Loucy (cell line): ENCODE measurements at regions not wholly inside any gene's neighbourhood (a gene's known extent, or its start where the extent isn't known, plus 50 kb on each side); places are given as distances from the start of the nearest gene placed in this dataset.

Source experiments
- H2AFZ ChIP-seq: fragments of 200-600 bp; sonication (generic); 2 replicates; pipeline ENCODE4 v1.6.0; 2016; ENCODE audit warnings: antibody characterized with exemption, mild to moderate bottlenecking, low read length, moderate library complexity
- H3F3A ChIP-seq: fragments of 200-600 bp; 2 replicates; pipeline ENCODE4 v1.6.0; 2016; ENCODE audit warnings: antibody characterized with exemption, low read depth, mild to moderate bottlenecking
- H3K27me3 ChIP-seq: fragments of 200-600 bp; sonication (generic); 2 replicates; pipeline ENCODE4 v1.6.1; 2014; ENCODE audit warnings: low read length, mild to moderate bottlenecking; ENCODE audit not compliant: insufficient read depth, poor library complexity, severe bottlenecking
- H3K36me3 ChIP-seq: fragments of 200-600 bp; sonication (generic); 2 replicates; pipeline ENCODE4 v1.6.1; 2016; ENCODE audit warnings: low read length; ENCODE audit not compliant: insufficient read depth
- H3K4me1 ChIP-seq: fragments of 200-600 bp; sonication (generic); 2 replicates; pipeline ENCODE4 v1.5.1; 2014; ENCODE audit warnings: low read length, mild to moderate bottlenecking; ENCODE audit not compliant: insufficient read depth, poor library complexity, severe bottlenecking
- H3K4me2 ChIP-seq: fragments of 200-600 bp; sonication (generic); 2 replicates; pipeline ENCODE4 v1.6.0; 2014; ENCODE audit warnings: antibody characterized with exemption, low read length, low read depth, mild to moderate bottlenecking; ENCODE audit not compliant: poor library complexity, severe bottlenecking
- H3K4me3 ChIP-seq: fragments of 200-600 bp; sonication (generic); 2 replicates; pipeline ENCODE4 v1.5.1; 2014; ENCODE audit warnings: low read length, mild to moderate bottlenecking, mixed read lengths; ENCODE audit not compliant: poor library complexity, severe bottlenecking
- H3K79me2 ChIP-seq: fragments of 200-600 bp; sonication (generic); 2 replicates; pipeline ENCODE4 v1.6.1; 2014; ENCODE audit warnings: low read length; ENCODE audit not compliant: insufficient read depth
- H3K9ac ChIP-seq: fragments of 200-600 bp; sonication (generic); 2 replicates; pipeline ENCODE4 v1.6.0; 2014; ENCODE audit warnings: mild to moderate bottlenecking, low read depth, low read length, moderate library complexity; ENCODE audit not compliant: poor library complexity, severe bottlenecking
- H3K9me2 ChIP-seq: fragments of 200-600 bp; sonication (generic); replicated peaks from 2 replicates; pipeline ENCODE4 v1.6.1; 2016; ENCODE audit warnings: low read depth, low read length, mixed read lengths
- H3K9me3 ChIP-seq: fragments of 200-600 bp; sonication (generic); 2 replicates; pipeline ENCODE4 v1.6.1; 2014; ENCODE audit warnings: mild to moderate bottlenecking, antibody characterized with exemption, low read length, low read depth; ENCODE audit not compliant: insufficient read depth
- H4K20me1 ChIP-seq: fragments of 200-600 bp; sonication (generic); 2 replicates; pipeline ENCODE4 v1.6.0; 2014; ENCODE audit warnings: antibody characterized with exemption, low read length, mild to moderate bottlenecking; ENCODE audit not compliant: insufficient read depth, poor library complexity, severe bottlenecking
- EZH2phosphoT487 ChIP-seq: fragments of 200-600 bp; IDR thresholded peaks from 2 replicates; pipeline ENCODE4 v1.6.1; 2018; ENCODE audit warnings: antibody characterized with exemption, mild to moderate bottlenecking, moderate library complexity, borderline replicate concordance
- TF ChIP-seq, protein P1 (sequence below): fragments of 200-600 bp; sonication (generic); conservative IDR thresholded peaks from 2 replicates; pipeline ENCODE4 v1.5.1; 2014; ENCODE audit warnings: mild to moderate bottlenecking, antibody characterized with exemption, low read length

DNA sequence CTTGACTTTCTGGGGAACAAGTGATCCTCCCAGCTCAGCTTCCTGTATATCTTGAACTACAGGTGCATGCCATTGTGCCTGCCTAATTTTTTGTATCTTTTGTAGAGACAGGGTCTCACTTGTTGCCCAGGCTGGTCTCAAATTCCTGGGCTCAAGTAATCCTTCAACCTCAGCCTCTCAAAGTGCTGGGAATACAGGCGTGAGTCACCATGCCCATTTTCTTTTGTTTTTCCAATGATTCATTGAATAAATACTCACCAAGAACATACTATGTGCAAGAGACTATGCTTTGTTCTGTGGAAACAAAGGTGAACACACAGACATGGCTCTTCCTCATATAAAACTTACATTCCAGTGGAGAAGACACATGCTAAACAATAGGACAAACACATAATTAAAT, 407.8 kb upstream of the DAB1 start:
- no peak for TF ChIP-seq EZH2phosphoT487
- TF ChIP-seq, protein P1, sequence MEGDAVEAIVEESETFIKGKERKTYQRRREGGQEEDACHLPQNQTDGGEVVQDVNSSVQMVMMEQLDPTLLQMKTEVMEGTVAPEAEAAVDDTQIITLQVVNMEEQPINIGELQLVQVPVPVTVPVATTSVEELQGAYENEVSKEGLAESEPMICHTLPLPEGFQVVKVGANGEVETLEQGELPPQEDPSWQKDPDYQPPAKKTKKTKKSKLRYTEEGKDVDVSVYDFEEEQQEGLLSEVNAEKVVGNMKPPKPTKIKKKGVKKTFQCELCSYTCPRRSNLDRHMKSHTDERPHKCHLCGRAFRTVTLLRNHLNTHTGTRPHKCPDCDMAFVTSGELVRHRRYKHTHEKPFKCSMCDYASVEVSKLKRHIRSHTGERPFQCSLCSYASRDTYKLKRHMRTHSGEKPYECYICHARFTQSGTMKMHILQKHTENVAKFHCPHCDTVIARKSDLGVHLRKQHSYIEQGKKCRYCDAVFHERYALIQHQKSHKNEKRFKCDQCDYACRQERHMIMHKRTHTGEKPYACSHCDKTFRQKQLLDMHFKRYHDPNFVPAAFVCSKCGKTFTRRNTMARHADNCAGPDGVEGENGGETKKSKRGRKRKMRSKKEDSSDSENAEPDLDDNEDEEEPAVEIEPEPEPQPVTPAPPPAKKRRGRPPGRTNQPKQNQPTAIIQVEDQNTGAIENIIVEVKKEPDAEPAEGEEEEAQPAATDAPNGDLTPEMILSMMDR, result no peak
- Histone ChIP-seq H3K36me3 (no peaks in the 10 kb centered on the region), H4K20me1 (no peaks in the 10 kb centered on the region), H3K9me2 (no peaks in the 10 kb centered on the region), H3K4me3 (no peak overlapping the region), H3K27me3 (no peaks in the 10 kb centered on the region), H2AFZ (no peak overlapping the region), H3F3A (no peaks in the 10 kb centered on the region), H3K9me3 (no peaks in the 10 kb centered on the region), H3K4me1 (no peaks in the 10 kb centered on the region), H3K9ac (no peak overlapping the region), H3K79me2 (no peaks in the 10 kb centered on the region), H3K4me2 (no peak overlapping the region)

DNA sequence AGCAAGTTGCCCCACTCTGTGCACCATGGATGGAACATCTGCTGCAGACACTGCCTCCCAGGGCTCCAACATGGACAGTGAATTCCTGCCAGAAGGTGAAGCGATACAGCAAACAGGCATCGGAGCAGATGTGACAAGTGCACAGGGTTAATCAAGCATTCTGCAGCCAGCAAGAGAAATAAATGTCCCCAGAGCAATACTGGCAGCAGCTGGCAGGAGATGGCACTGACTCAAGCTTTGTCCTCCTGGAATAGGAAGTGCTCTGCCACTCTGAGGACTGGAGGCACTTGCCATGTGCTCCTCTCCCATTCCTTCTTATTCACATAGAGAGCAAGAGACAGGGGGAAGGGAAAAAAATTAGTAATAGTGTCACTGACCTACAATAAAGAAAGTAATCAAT, 402.7 kb upstream of the DAB1 start:
- no peaks in the 10 kb centered on the region for H3F3A ChIP-seq
- no peak overlapping the region for H2AFZ ChIP-seq
- no peaks in the 10 kb centered on the region for H3K4me1 ChIP-seq
- no peaks in the 10 kb centered on the region for H4K20me1 ChIP-seq
- no peaks in the 10 kb centered on the region for H3K27me3 ChIP-seq
- H3K4me2 ChIP-seq, result no peak overlapping the region
- no peak for TF ChIP-seq EZH2phosphoT487
- TF ChIP-seq, protein P1, result no peak
- no peaks in the 10 kb centered on the region for H3K9me3 ChIP-seq
- no peak overlapping the region for H3K9ac ChIP-seq
- H3K4me3 ChIP-seq, result no peak overlapping the region
- no peaks in the 10 kb centered on the region for H3K79me2 ChIP-seq
- H3K9me2 ChIP-seq, result no peaks in the 10 kb centered on the region
- H3K36me3 ChIP-seq, result no peaks in the 10 kb centered on the region

- no peaks in the 10 kb centered on the region for H3K9me3 ChIP-seq
- H3K79me2 ChIP-seq, result no peaks in the 10 kb centered on the region
- no peaks in the 10 kb centered on the region for H3K36me3 ChIP-seq
- no peak overlapping the region for H3K4me3 ChIP-seq
- no peak overlapping the region for H3K9ac ChIP-seq
- H2AFZ ChIP-seq, result no peak overlapping the region
- H3K4me2 ChIP-seq, result no peak overlapping the region
- H3K9me2 ChIP-seq, result no peaks in the 10 kb centered on the region
- no peaks in the 10 kb centered on the region for H4K20me1 ChIP-seq
- no peaks in the 10 kb centered on the region for H3F3A ChIP-seq
- TF ChIP-seq, protein P1, result no peak
- TF ChIP-seq EZH2phosphoT487, result no peak
- no peaks in the 10 kb centered on the region for H3K4me1 ChIP-seq
- H3K27me3 ChIP-seq, result no peaks in the 10 kb centered on the region
Measured at GRCh38 chr1:57824535-57824934, 400.7 kb upstream of the DAB1 start.
